HEK293T (cell line): ENCODE measurements at regions not wholly inside any gene's neighbourhood (a gene's known extent, or its start where the extent isn't known, plus 50 kb on each side); places are given as distances from the start of the nearest gene placed in this dataset.

Experiments
- CTCF ChIA-PET: fragments of 350-600 bp; formaldehyde crosslinking; extraction: SDS; loops from one replicate; lab custom pipeline; 2021; ENCODE audit warnings: antibody characterized with exemption, inconsistent platforms; lab: Yijun Ruan, JAX
- POLR2A ChIA-PET: fragments of 350-600 bp; formaldehyde crosslinking; extraction: SDS; loops from one replicate; lab custom pipeline; 2020; ENCODE audit warnings: antibody characterized with exemption, inconsistent platforms; lab: Yijun Ruan, JAX
- DNase-seq: peaks from one replicate; pipeline ENCODE4 v3.0.0; 2012; ENCODE audit warnings: mixed read lengths; ENCODE audit errors: extremely low spot score
- ARNT ChIP-seq: fragments of 450-650 bp; IDR thresholded peaks from 2 replicates; pipeline ENCODE4 v1.6.1; 2017; ENCODE audit warnings: mild to moderate bottlenecking
- BHLHE40 ChIP-seq: fragments of 450-650 bp; IDR thresholded peaks from 2 replicates; pipeline ENCODE4 v1.6.1; 2016; ENCODE audit warnings: mild to moderate bottlenecking, moderate library complexity, borderline replicate concordance
- CTBP1 ChIP-seq: fragments of 450-650 bp; IDR thresholded peaks from 2 replicates; pipeline ENCODE4 v1.6.1; 2016; ENCODE audit warnings: borderline replicate concordance
- ELF4 ChIP-seq: fragments of 450-650 bp; IDR thresholded peaks from 2 replicates; pipeline ENCODE4 v1.6.1; 2017; ENCODE audit warnings: antibody characterized with exemption
- FOXA1 ChIP-seq: fragments of 450-650 bp; IDR thresholded peaks from 2 replicates; pipeline ENCODE4 v1.6.1; 2016; ENCODE audit warnings: mild to moderate bottlenecking
- FOXK2 ChIP-seq: fragments of 450-650 bp; IDR thresholded peaks from 2 replicates; pipeline ENCODE4 v1.6.1; 2016; ENCODE audit warnings: mild to moderate bottlenecking
- FOXM1 ChIP-seq: fragments of 450-650 bp; IDR thresholded peaks from 2 replicates; pipeline ENCODE4 v1.6.1; 2017; ENCODE audit warnings: mild to moderate bottlenecking, borderline replicate concordance
- HDGF ChIP-seq: fragments of 450-650 bp; IDR thresholded peaks from 2 replicates; pipeline ENCODE4 v1.6.1; 2017; ENCODE audit warnings: antibody characterized with exemption, borderline replicate concordance
- L3MBTL2 ChIP-seq: fragments of 450-650 bp; conservative IDR thresholded peaks from 2 replicates; pipeline ENCODE4 v1.6.1; 2016; ENCODE audit warnings: mild to moderate bottlenecking
- LEF1 ChIP-seq: fragments of 450-650 bp; IDR thresholded peaks from 2 replicates; pipeline ENCODE4 v1.6.1; 2017; ENCODE audit warnings: mild to moderate bottlenecking, borderline replicate concordance
- NFRKB ChIP-seq: fragments of 450-650 bp; IDR thresholded peaks from 2 replicates; pipeline ENCODE4 v1.6.1; 2016; ENCODE audit warnings: mild to moderate bottlenecking, moderate library complexity
- SP1 ChIP-seq: fragments of 450-650 bp; IDR thresholded peaks from 2 replicates; pipeline ENCODE4 v1.6.1; 2017
- SUZ12 ChIP-seq: fragments of 450-650 bp; IDR thresholded peaks from 2 replicates; pipeline ENCODE4 v1.6.1; 2016; ENCODE audit warnings: mild to moderate bottlenecking
- TARDBP ChIP-seq: fragments of 450-650 bp; IDR thresholded peaks from 2 replicates; pipeline ENCODE4 v1.6.1; 2016
- ZNF384 ChIP-seq: fragments of 450-650 bp; IDR thresholded peaks from 2 replicates; pipeline ENCODE4 v1.6.1; 2016
- TF ChIP-seq, protein P1 (sequence below): fragments of 450-650 bp; IDR thresholded peaks from 2 replicates; pipeline ENCODE4 v1.6.1; 2016

GRCh38 chrX:40831750-40832149 is 96.4 kb upstream of the MED14 start:
- DNase-seq, result no peak
- ChIA-PET POLR2A (no interaction called here), CTCF (no interaction called here)
- TF ChIP-seq FOXA1, result no peak
- no peak for TF ChIP-seq FOXM1
- TF ChIP-seq, protein P1, sequence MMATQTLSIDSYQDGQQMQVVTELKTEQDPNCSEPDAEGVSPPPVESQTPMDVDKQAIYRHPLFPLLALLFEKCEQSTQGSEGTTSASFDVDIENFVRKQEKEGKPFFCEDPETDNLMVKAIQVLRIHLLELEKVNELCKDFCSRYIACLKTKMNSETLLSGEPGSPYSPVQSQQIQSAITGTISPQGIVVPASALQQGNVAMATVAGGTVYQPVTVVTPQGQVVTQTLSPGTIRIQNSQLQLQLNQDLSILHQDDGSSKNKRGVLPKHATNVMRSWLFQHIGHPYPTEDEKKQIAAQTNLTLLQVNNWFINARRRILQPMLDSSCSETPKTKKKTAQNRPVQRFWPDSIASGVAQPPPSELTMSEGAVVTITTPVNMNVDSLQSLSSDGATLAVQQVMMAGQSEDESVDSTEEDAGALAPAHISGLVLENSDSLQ, result no peak
- no peak for TF ChIP-seq TARDBP
- no peak for TF ChIP-seq CTBP1
- no peak for TF ChIP-seq ARNT
- no peak for TF ChIP-seq L3MBTL2
- no peak for TF ChIP-seq BHLHE40

DNA sequence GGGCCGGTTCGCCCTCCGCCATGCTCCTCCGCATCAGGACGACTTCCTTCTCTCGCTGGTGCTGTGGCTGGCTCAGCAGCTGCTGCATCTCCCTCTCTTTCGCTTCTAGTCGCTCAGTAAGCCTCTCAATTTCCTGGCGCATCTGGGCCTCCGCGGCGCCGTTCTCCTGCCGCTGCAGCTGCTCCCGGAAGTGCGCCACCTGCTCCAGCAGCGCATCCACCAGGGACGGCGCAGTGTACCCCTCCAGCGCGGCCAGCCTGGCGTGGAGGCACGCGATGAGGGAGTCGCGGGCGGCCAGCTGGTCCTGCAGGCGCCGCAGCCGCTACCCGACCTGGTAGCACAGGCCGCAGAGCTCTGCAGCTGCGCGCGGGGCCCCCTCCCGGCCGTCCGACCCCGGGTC is 97.4 kb upstream of the MED14 start:
- no peak for TF ChIP-seq ARNT
- TF ChIP-seq, protein P1, result no peak
- TF ChIP-seq SP1, result no peak
- no peak for TF ChIP-seq FOXK2
- no peak for TF ChIP-seq CTBP1
- no peak for TF ChIP-seq TARDBP
- TF ChIP-seq HDGF, result no peak
- CTCF ChIA-PET, result no interaction called here
- POLR2A ChIA-PET, result no interaction called here
- DNase-seq, result no peak

- CTCF ChIA-PET, result no interaction called here
Measured at GRCh38 chrX:40834225-40834624, 98.9 kb upstream of the MED14 start.

DNA sequence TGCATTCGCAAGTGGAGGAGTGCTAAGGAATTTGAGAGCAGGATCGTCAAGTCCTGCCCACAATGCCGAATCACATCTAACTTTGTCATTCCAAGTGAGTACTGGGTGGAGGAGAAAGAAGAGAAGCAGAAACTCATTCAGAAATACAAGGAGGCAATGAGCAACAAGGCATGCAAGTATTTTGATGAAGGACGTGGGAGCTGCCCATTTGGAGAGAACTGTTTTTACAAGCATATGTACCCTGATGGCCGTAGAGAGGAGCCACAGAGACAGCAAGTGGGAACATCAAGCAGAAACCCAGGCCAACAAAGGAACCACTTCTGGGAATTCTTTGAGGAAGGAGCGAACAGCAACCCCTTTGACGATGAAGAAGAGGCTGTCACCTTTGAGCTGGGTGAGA is 100.2 kb upstream of the MED14 start:
- TF ChIP-seq HDGF, result no peak
- no peak for TF ChIP-seq SP1
- TF ChIP-seq TARDBP, result no peak
- TF ChIP-seq SUZ12, result no peak
- TF ChIP-seq BHLHE40, result no peak
- TF ChIP-seq FOXK2, result no peak
- TF ChIP-seq, protein P1, result no peak
- TF ChIP-seq CTBP1, result no peak
- no peak for TF ChIP-seq FOXA1
- TF ChIP-seq ELF4, result no peak
- DNase-seq, result no peak
- POLR2A ChIA-PET, result no interaction called here
- CTCF ChIA-PET, result no interaction called here

More at GRCh38 chrX:40834225-40834624, 98.9 kb upstream of the MED14 start:
- POLR2A ChIA-PET, result no interaction called here
- no peak for TF ChIP-seq TARDBP
- no peak for TF ChIP-seq LEF1
- TF ChIP-seq FOXK2, result no peak
- no peak for TF ChIP-seq L3MBTL2
- TF ChIP-seq, protein P1, result no peak
- TF ChIP-seq ARNT, result no peak
- no peak for TF ChIP-seq HDGF
- TF ChIP-seq ELF4, result no peak
- no peak for TF ChIP-seq SUZ12
- no peak for TF ChIP-seq BHLHE40
- no peak for TF ChIP-seq FOXA1
- no peak for DNase-seq

DNA sequence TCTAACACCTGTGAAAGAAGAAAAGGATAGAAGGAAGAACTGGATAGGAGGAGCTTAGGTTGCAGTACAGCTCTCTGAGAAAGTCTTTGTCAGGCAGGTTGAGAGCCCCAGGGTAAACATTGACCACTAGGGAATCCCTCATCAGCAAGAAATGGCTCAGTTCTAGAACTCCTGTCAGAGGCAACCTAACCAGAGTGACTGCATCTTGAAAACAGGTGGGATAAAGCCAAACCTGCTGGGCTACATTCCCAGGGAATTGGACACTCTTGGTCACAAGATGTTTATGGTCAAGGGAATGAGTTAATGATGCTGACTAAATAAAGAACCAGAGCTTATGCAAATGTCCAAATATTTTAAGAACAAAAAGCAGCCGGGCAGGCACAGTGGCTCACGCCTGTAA is 108.3 kb upstream of the MED14 start:
- ChIA-PET POLR2A (no interaction called here), CTCF (no interaction called here)
- TF ChIP-seq LEF1 (no peak), FOXM1 (no peak), FOXK2 (no peak), HDGF (no peak), NFRKB (no peak), BHLHE40 (no peak), TARDBP (no peak), ELF4 (no peak), ZNF384 (no peak), CTBP1 (no peak), ARNT (no peak), SUZ12 (no peak)
- TF ChIP-seq, protein P1, result no peak
- no peak for DNase-seq

- no peak for DNase-seq
- POLR2A ChIA-PET, result no interaction called here
- TF ChIP-seq ARNT (no peak), L3MBTL2 (no peak)
- CTCF ChIA-PET, result no interaction called here
Measured at GRCh38 chrX:40844471-40844870, 109.1 kb upstream of the MED14 start.
